GM18505 (cell line): ENCODE measurements at regions not wholly inside any gene's neighbourhood (a gene's known extent, or its start where the extent isn't known, plus 50 kb on each side); places are given as distances from the start of the nearest gene placed in this dataset.
"Not testable (repeated sequence)": the region's sequence is repeated elsewhere in the genome, so short reads cannot be mapped to it uniquely, and the experiment has no call there.

ENCODE experiments used
- ATAC-seq: cut with Tn5 transposase; IDR thresholded peaks from one replicate; pipeline ENCODE4 v1.9.1; 2021; ENCODE audit not compliant: unreplicated experiment
- POLR2A ChIP-seq: IDR thresholded peaks from 4 replicates; pipeline ENCODE4 v1.6.1; 2011; ENCODE audit warnings: borderline replicate concordance; ENCODE audit not compliant: insufficient read depth, insufficient read length; ENCODE audit errors: extremely low read depth

GRCh38 chr15:38991126-38991525, 426.5 kb upstream of the RASGRP1 start:
- no peak for ATAC-seq
- TF ChIP-seq POLR2A: no peak

GRCh38 chr15:38991701-38992100, 427.1 kb upstream of the RASGRP1 start:
- no peak for ATAC-seq
- no peak for TF ChIP-seq POLR2A

DNA sequence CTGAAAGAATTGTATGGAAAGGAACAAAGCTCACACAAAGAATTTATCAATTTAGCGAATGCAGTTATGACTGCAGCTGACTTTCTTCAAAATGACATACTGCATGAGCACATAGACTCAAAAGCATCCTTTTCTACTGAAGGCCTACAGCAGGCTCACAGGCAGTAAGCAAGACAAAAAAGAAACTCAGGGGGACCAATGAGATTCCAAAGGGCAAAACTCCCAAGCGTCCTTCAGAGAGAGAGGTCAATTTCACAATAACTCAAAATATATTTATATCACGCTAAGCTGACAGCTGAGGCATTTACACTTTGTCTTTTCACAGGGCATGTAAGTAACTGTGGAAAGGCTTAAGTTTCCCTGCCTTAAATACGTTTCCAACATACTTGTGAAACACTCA, 427.9 kb upstream of the RASGRP1 start:
- no peak for ATAC-seq

DNA sequence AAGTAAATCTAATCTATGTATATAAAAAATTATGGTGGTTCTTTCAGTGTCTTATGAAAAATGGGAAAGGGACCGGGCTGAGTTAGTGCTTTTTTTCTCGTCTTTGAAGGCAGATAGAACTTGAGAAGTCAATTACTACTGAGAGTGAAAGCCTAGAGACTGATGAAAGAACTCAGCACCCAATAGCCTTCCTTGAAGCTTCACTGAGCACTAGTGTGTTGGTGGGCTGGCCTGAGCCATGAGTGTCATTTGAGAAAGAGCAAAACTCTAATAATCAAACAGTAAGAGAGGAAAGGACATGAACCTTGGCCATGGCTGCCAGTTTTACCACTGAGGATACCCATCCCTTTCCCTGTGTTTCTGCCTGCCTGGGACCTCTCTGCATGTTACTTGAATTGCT, 428.3 kb upstream of the RASGRP1 start:
- no peak for TF ChIP-seq POLR2A
- no peak for ATAC-seq

More for the DNA sequence above, 427.9 kb upstream of the RASGRP1 start:
- TF ChIP-seq POLR2A: no peak

DNA sequence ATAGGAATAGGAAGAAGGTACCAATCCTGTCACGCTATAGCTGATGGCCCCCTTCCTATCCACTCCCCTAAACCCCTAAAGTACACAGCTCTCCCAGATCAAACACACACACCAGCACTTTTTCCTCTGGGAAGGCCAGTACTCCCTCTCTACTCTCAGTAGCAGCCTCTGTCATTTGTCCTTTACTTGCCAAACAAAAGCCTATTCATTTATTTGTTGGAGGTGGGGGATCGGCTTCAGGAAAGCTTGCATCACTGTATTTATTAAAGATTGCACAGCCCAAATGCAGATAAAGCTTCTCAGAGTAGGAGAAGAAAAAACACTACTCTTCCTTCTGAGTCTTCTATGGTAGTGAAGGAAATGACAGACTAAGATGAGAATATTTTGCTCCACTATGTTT, 429.7 kb upstream of the RASGRP1 start:
- no peak for ATAC-seq
- no peak for TF ChIP-seq POLR2A

- no peak for ATAC-seq
- TF ChIP-seq POLR2A: no peak
Measured at GRCh38 chr15:38996111-38996631, 431.6 kb upstream of the RASGRP1 start.

GRCh38 chr15:38997841-38998240, 433.2 kb upstream of the RASGRP1 start:
- no peak for ATAC-seq
- TF ChIP-seq POLR2A: no peak

DNA sequence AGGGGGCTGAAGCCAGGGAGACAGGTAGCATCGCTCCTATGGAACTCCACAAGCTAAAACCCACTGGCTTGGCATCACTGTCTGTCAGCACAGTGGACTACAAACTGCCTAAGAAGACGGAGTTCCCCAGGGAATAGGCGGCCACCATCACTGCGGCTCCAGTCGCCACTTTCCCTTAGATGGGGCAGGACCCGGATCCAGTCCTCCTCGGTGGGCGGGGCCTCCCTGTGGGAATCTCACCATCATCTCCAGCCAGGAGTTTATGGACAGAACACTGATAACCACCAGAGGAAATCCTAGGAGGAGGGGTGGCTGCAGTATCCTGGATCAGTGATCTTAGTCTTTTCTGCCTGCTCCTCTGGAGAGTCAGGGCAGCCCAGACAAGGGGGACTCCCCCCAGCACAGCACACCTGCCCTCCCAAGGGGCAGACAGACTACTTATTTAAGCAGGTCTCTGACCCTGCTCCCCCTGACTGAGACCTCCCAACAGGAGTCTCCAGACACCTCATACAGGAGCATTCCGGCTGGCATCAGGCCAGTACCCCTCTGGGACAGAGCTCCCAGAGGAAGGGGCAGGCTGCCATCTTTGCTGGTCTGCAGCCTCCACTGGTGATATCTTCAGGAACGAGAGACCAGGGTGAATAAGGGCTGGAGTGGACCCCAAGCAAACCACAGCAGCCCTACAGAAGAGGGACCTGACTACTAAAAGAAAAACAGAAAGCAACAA, 435.6 kb upstream of the RASGRP1 start:
- ATAC-seq: no peak
- TF ChIP-seq POLR2A: no peak

GRCh38 chr15:39009740-39010139, 445.1 kb upstream of the RASGRP1 start:
- no peak for TF ChIP-seq POLR2A
- ATAC-seq: no peak

DNA sequence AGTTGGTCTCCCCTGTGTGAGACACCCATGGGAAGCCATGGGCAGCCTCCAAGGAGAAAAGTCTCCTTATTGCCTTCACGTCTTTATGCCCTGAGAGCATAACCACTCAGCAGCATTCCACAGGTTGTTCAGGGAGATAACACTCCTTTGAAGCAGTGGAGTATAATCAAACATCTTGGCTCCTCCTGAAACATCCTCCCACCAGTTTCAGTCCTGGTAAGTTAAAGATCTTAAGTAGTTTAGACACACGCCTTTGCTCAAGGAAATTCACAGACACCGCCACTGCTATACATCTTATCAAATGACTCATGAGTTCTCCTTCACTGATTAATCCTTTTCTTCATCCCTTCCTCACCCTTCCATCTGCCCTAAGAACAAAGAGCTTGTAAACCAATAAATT, 446.5 kb upstream of the RASGRP1 start:
- not testable (repeated sequence) for ATAC-seq

DNA sequence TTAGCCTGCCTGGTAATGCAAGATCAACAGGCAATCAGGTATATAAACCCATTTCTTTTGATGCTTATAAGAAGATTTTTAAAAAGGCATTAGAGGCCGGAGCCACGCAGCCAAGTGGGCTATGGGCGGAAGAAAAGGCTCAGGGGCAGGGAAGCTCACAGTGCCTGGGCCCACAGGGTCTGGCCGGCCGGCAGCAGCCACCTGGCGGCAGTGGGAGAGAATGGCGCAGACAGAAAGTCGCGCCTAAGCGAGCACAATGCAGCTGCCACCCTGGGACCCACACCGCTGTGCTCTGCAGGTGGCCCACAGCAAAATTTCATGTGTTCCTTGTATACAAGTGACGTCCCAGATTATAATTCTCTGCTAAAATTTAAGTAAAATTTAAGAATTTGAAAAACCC, 448.6 kb upstream of the RASGRP1 start:
- no peak for TF ChIP-seq POLR2A
- ATAC-seq: no peak

- no peak for TF ChIP-seq POLR2A
- ATAC-seq: no peak
Measured at GRCh38 chr15:39014682-39015081, 450.1 kb upstream of the RASGRP1 start.

- no peak for ATAC-seq
- TF ChIP-seq POLR2A: no peak
Measured at GRCh38 chr15:39016706-39017105, 452.1 kb upstream of the RASGRP1 start.

GRCh38 chr15:39018966-39019365, 454.4 kb upstream of the RASGRP1 start:
- no peak for TF ChIP-seq POLR2A
- ATAC-seq: no peak

DNA sequence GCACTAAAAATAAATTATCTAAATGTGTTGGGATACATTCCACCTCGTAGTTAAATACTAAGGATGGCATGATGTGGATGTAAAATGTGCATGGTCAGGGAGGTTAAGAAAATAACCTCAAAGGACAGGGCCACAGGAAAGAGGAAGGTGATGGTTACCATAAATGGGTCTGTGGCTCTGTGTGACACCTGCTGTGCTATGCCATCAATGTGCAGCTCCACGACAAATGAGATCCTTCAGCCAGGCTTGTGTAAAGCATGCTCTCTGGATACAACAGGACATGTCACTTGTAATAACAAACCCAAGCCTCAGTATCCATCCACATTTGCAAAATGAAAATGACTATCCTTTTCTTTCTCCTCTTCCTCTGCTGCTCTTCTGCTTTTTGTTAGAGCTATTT, 456.7 kb upstream of the RASGRP1 start:
- no peak for TF ChIP-seq POLR2A
- ATAC-seq: no peak
